Endothelial cell of umbilical vein (primary cell): ENCODE measurements at regions not wholly inside any gene's neighbourhood (a gene's known extent, or its start where the extent isn't known, plus 50 kb on each side); places are given as distances from the start of the nearest gene placed in this dataset.

ENCODE experiments used
- BruUV-seq: library from RNA; stranded (reverse); fragments of 400-500 nt; replicated peaks from 2 replicates; lab custom pipeline; 2021; lab: Mats Ljungman, UMichigan
- CTCF ChIA-PET: fragments of 300-600, 350-600 bp; sonication (Branson Sonifier 250); formaldehyde crosslinking; loops from one replicate; lab custom pipeline; 2021; ENCODE audit warnings: antibody characterized with exemption, inconsistent platforms; lab: Charles Lee
- POLR2A ChIA-PET: fragments of 300-600, 350-600 bp; sonication (Branson Sonifier 250); formaldehyde crosslinking; loops from one replicate; lab custom pipeline; 2021; ENCODE audit warnings: antibody characterized with exemption, inconsistent platforms; lab: Charles Lee
- DNase-seq: peaks from one replicate; pipeline ENCODE4 v3.0.0-alpha.2; 2011; ENCODE audit warnings: low read depth, low spot score
- FAIRE-seq: peaks from 2 replicates; lab custom pipeline; 2011; peaks lifted over from hg19 to GRCh38; lab: Jason Lieb, UNC
- H2AFZ ChIP-seq: 2 replicates; pipeline ENCODE4 v1.6.0; 2012; ENCODE audit warnings: low read depth, low read length, control low read depth, inconsistent platforms
- H3K27ac ChIP-seq: 2 replicates; pipeline ENCODE4 v1.5.1; 2011; ENCODE audit warnings: low read depth, mild to moderate bottlenecking, control low read depth, low read length, moderate library complexity; ENCODE audit not compliant: insufficient read depth
- H3K27me3 ChIP-seq, 2 experiments: 2 replicates each; pipeline versions ENCODE4 v1.6.0 to v1.6.1; 2011; ENCODE audit warnings: low read length in 2 of 2, mixed read lengths in 1 of 2; ENCODE audit not compliant: control insufficient read depth in 2 of 2, insufficient read depth in 2 of 2
- H3K36me3 ChIP-seq, 2 experiments: 2 replicates in 1 of 2; 3 replicates in 1 of 2; pipeline ENCODE4 v1.5.1; 2011; ENCODE audit warnings: low read length in 2 of 2, mild to moderate bottlenecking in 1 of 2, moderate library complexity in 1 of 2; ENCODE audit not compliant: control insufficient read depth in 2 of 2, insufficient read depth in 2 of 2; ENCODE audit errors: extremely low read depth in 1 of 2
- H3K4me1 ChIP-seq: 3 replicates; pipeline ENCODE4 v1.5.1; 2011; ENCODE audit warnings: mild to moderate bottlenecking, low read length; ENCODE audit not compliant: control insufficient read depth, insufficient read depth; ENCODE audit errors: extremely low read depth
- H3K4me2 ChIP-seq: 2 replicates; pipeline ENCODE4 v1.6.1; 2011; ENCODE audit warnings: low read length, control low read depth, mixed read lengths; ENCODE audit not compliant: insufficient read depth
- H3K4me3 ChIP-seq, 3 experiments: fragments of 200-600 bp in 1 of 3; sonication (generic), shearing (Covaris generic) in 1 of 3; replicated peaks in 1 of 3; 2 replicates each; pipeline ENCODE4 v1.5.1; 2011 to 2016; ENCODE audit warnings: control low read depth in 3 of 3, low read length in 3 of 3, mild to moderate bottlenecking in 2 of 3, inconsistent platforms in 1 of 3, low read depth in 1 of 3, moderate library complexity in 1 of 3; ENCODE audit not compliant: insufficient read depth in 1 of 3
- H3K79me2 ChIP-seq: 2 replicates; pipeline ENCODE4 v1.6.0; 2012; ENCODE audit warnings: low read length, inconsistent platforms; ENCODE audit not compliant: control insufficient read depth, insufficient read depth
- H3K9ac ChIP-seq: replicated peaks from 2 replicates; pipeline ENCODE3; 2011; ENCODE audit warnings: low read length, control low read depth; ENCODE audit not compliant: insufficient read depth; ENCODE audit errors: extremely low read depth
- H3K9me1 ChIP-seq: replicated peaks from 3 replicates; pipeline ENCODE4 v1.6.0; 2011; ENCODE audit warnings: mild to moderate bottlenecking, low read length; ENCODE audit not compliant: control insufficient read depth, insufficient read depth; ENCODE audit errors: extremely low read depth
- H3K9me3 ChIP-seq: replicated peaks from 2 replicates; pipeline ENCODE4 v1.5.1; 2012; ENCODE audit warnings: low read length, inconsistent platforms; ENCODE audit not compliant: control insufficient read depth, insufficient read depth
- H4K20me1 ChIP-seq: replicated peaks from 2 replicates; pipeline ENCODE3; 2011; ENCODE audit warnings: mild to moderate bottlenecking, low read length; ENCODE audit not compliant: control insufficient read depth, insufficient read depth; ENCODE audit errors: extremely low read depth
- EZH2 ChIP-seq: IDR thresholded peaks from 2 replicates; pipeline ENCODE4 v1.6.1; 2012; ENCODE audit warnings: borderline replicate concordance, low read depth, mild to moderate bottlenecking, moderate library complexity, low read length, inconsistent platforms; ENCODE audit not compliant: severe bottlenecking
- FOS ChIP-seq: IDR thresholded peaks from 2 replicates; pipeline ENCODE4 v1.6.1; 2011; ENCODE audit warnings: mild to moderate bottlenecking, low read length, moderate library complexity, borderline replicate concordance; ENCODE audit not compliant: insufficient read depth
- GATA2 ChIP-seq: IDR thresholded peaks from 2 replicates; pipeline ENCODE4 v1.7.0; 2011; ENCODE audit warnings: low read depth, mild to moderate bottlenecking, moderate library complexity, mixed read lengths, low read length; ENCODE audit not compliant: insufficient read length, insufficient read depth
- JUN ChIP-seq: IDR thresholded peaks from 2 replicates; pipeline ENCODE4 v1.6.1; 2011; ENCODE audit warnings: borderline replicate concordance, low read depth; ENCODE audit not compliant: insufficient read length, insufficient read depth
- MYC ChIP-seq: IDR thresholded peaks from one replicate; pipeline ENCODE4 v1.6.1; 2011; ENCODE audit warnings: mild to moderate bottlenecking, low read depth, low read length
- POLR2A ChIP-seq: IDR thresholded peaks from 2 replicates; pipeline ENCODE4 v1.6.1; 2012; ENCODE audit warnings: low read depth, mild to moderate bottlenecking, control low read depth, low read length
- POLR2AphosphoS5 ChIP-seq: IDR thresholded peaks from 2 replicates; pipeline ENCODE4 v1.6.1; 2012; ENCODE audit warnings: low read depth, mild to moderate bottlenecking, control low read depth, low read length, moderate library complexity; ENCODE audit not compliant: insufficient read depth
- dilution Hi-C: fragments of 300-500 bp; cut with MboI; formaldehyde crosslinking; loops from one replicate; pipeline ENCODE4 v1.15.0; 2019; ENCODE audit warnings: low sequenced_read_pairs; ENCODE audit not compliant: extremely low pct_ligation_motif_present
- intact Hi-C: fragments of 100-400 bp; cut with micrococcal nuclease; formaldehyde crosslinking; loops from one replicate; pipeline ENCODE4 v1.10.0; 2022
- TF ChIP-seq, protein P1 (sequence below): IDR thresholded peaks from 2 replicates; pipeline ENCODE4 v1.6.1; 2011; ENCODE audit not compliant: insufficient read depth, insufficient read length
- TF ChIP-seq, protein P2 (sequence below), 2 donors: IDR thresholded peaks; 1 replicate in 1 of 2; 2 replicates in 1 of 2; pipeline ENCODE4 v1.5.1; 2011; ENCODE audit warnings: low read length in 2 of 2, mild to moderate bottlenecking in 2 of 2, moderate library complexity in 2 of 2, control low read depth in 1 of 2, inconsistent platforms in 1 of 2, low read depth in 1 of 2; ENCODE audit not compliant: insufficient read depth in 1 of 2; ENCODE audit errors: extremely low read depth in 1 of 2

DNA sequence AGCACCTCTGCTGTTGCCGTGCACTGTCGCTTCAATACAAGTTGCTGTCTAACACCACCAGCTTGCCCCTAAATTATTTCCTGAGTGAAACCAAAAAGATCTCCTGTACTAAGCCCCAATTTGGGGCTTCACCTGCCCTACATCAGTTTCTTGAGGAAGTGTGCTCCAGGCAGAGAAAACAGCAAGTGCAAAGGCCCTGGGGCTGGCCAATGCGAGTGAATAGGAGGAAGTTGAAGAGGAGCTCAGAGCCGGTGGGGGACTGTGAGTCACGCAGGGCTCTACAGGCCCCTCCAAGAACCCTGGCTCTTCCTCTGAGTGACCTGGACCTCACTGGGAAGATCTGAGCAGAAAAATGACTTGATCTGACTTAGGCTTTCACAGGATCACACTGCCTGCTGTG lies 117.2 kb downstream of the IPO8 start:
- intact Hi-C loops: no loop called here
- BruUV-seq: no TSS peak
- CTCF ChIA-PET: no interaction called here

More for the DNA sequence above, 117.2 kb downstream of the IPO8 start:
- POLR2A ChIA-PET: no interaction called here
- dilution Hi-C loops: no loop called here
- Histone ChIP-seq H3K36me3 (no peaks in the 10 kb centered on the region), H3K4me3 (no peak overlapping the region), H3K27ac (no peak overlapping the region), H3K9me1 (no peaks in the 10 kb centered on the region), H4K20me1 (no peaks in the 10 kb centered on the region), H3K4me2 (no peak overlapping the region), H3K27me3 (no peaks in the 10 kb centered on the region), H3K9ac (no peak overlapping the region), H2AFZ (no peak overlapping the region), H3K4me1 (no peaks in the 10 kb centered on the region), H3K79me2 (no peaks in the 10 kb centered on the region), H3K9me3 (no peaks in the 10 kb centered on the region)
- no peak for DNase-seq
- no peak for FAIRE-seq
- TF ChIP-seq, protein P1, sequence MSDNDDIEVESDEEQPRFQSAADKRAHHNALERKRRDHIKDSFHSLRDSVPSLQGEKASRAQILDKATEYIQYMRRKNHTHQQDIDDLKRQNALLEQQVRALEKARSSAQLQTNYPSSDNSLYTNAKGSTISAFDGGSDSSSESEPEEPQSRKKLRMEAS: no peak
- TF ChIP-seq FOS (no peak), GATA2 (no peak), JUN (no peak), POLR2A (no peak), EZH2 (no peak), POLR2AphosphoS5 (no peak), MYC (no peak)
- TF ChIP-seq, protein P2, sequence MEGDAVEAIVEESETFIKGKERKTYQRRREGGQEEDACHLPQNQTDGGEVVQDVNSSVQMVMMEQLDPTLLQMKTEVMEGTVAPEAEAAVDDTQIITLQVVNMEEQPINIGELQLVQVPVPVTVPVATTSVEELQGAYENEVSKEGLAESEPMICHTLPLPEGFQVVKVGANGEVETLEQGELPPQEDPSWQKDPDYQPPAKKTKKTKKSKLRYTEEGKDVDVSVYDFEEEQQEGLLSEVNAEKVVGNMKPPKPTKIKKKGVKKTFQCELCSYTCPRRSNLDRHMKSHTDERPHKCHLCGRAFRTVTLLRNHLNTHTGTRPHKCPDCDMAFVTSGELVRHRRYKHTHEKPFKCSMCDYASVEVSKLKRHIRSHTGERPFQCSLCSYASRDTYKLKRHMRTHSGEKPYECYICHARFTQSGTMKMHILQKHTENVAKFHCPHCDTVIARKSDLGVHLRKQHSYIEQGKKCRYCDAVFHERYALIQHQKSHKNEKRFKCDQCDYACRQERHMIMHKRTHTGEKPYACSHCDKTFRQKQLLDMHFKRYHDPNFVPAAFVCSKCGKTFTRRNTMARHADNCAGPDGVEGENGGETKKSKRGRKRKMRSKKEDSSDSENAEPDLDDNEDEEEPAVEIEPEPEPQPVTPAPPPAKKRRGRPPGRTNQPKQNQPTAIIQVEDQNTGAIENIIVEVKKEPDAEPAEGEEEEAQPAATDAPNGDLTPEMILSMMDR (IDR thresholded peaks at IDR 0.05; ENCODE audit: extremely low read depth in 1 of 2, insufficient read depth in 1 of 2, low read depth in 1 of 2, low read length in 2 of 2): no peak
